Skeletal muscle cell (primary cell): ENCODE measurements at regions not wholly inside any gene's neighbourhood (a gene's known extent, or its start where the extent isn't known, plus 50 kb on each side); places are given as distances from the start of the nearest gene placed in this dataset.
A peak's percentile ranks its signal among the peaks of the same experiment; 100 is the strongest.
"Not testable (repeated sequence)": the region's sequence is repeated elsewhere in the genome, so short reads cannot be mapped to it uniquely, and the experiment has no call there.

ENCODE experiments used
- DNase-seq: peaks from one replicate; pipeline ENCODE4 v3.0.0-alpha.2; 2010; ENCODE audit warnings: low read depth
- H3K4me3 ChIP-seq: 2 replicates; pipeline ENCODE4 v1.5.1; 2011; ENCODE audit warnings: low read depth, mild to moderate bottlenecking, control low read depth, low read length, moderate library complexity

DNA sequence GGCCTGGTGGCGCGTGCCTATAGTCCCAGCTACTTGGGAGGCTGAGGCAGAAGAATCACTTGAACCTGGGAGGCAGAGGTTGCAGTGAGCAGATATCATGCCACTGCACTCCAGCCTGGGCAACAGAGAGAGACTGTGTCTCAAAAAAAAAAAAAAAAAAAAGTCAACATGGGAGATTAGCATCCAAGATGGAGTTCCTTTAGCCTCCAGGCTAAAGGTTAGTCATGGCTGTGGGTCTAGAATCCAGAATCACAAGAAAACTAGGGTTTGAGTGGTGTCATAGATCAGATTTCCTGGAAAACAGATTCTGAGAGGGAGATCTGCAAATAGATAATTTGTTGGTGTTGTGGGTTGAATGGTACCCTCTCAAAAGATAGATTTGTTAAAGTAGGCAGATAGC is 117.2 kb downstream of the CD24 start:
- not testable (repeated sequence) for H3K4me3 ChIP-seq, DNase-seq

GRCh38 chr6:106856227-106856874 is 118.2 kb downstream of the CD24 start:
- H3K4me3 ChIP-seq = no peak overlapping the region
- no peak for DNase-seq

- H3K4me3 ChIP-seq = no peak overlapping the region
- no peak for DNase-seq
These were observed 119.4 kb downstream of the CD24 start for GRCh38 chr6:106855117-106855516.

DNA sequence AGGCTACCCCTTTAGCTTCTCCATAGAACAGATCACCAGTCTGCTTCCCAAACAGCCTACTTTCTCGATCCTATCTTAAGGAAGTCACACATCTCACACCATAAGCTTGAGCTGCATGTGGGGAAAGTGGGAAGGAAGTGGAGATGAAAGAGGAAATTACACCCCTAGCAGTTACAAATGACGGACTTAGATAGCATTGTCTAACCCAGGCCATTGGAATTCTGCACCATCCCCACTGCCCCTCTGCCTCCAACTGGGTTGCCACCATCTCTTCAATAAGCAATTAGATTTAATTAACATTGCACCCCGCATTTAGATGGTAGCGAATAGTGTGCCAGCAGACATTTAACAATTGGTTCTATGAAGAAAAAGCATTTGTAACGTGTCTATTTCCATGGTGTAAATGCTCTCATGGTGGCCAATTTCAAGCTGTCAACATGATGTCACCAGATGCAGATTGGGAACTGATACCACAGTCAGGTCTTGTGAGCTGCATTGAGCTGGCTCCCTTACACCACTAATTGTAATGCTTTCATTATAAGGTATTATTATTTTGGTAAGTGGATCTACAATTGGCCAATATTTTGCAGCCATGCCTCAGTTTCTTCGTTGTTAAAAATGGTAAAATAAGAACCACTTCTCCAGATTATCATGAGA is 124.7 kb downstream of the CD24 start:
- H3K4me3 ChIP-seq = no peak overlapping the region
- no peak for DNase-seq

GRCh38 chr6:106849120-106849519 is 125.4 kb downstream of the CD24 start:
- no peak overlapping the region for H3K4me3 ChIP-seq
- DNase-seq = no peak

DNA sequence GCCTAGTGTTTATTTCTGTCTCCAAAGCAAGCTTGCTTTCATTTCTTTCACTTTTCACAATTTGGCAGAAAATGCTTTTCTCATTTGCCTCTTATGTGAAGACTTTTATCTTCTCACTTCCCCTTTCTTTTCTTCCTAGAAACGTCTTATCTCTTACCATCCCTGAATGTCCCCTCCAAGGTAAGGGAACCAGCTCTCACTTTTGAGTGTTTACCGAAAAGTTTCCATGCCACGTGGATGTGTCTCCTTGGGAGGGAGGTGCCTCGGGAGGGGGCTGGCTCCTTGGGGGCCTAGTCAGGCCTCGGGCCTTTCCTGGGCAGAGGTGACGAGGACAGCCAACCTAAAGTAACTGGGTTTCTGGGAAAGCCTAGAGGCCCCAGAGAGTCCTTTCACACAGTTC is 127.4 kb downstream of the CD24 start:
- no peak for DNase-seq
- no peak overlapping the region for H3K4me3 ChIP-seq

DNA sequence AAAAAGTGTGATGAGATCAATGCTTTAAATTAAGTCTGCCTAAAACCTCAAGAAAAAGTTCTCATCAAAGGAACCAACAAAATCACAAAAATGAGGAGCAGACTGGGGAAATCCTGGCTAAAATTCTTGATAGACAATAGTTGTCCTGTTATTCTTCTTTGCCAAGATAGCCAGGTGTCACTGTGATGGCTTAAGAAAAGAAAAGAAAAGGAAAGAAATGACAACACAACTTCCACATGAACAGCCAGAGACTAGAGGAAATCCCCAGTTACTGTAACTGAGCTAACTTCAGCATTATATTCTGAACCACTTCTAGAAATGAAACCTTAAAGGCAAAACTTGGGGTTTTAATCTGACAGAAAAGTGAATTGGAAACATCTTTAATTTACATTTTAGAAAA is 129.6 kb downstream of the CD24 start:
- no peak overlapping the region for H3K4me3 ChIP-seq
- no peak for DNase-seq

- no peak overlapping the region for H3K4me3 ChIP-seq
- DNase-seq = no peak
These were observed 141.6 kb downstream of the CD24 start for GRCh38 chr6:106832766-106833510.

DNA sequence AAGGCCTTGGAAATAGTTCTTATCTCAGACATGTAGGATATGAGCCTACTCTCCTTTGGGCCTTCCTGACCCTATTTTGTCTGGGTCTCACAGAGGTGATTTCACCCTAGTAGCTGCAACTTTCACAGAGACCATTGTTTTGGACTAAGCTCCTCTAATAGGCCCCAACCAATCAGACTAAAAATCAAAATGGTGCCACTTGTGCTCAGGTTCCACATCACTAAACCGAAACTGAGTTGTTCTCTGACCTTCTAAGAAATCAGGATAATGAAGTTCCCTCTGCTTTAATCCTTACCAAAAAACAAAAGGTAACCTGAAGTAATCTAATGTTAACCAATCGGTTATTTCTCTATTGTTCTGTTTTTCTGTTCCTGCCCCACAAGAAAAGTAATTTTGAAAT is 143.6 kb downstream of the CD24 start:
- no peak overlapping the region for H3K4me3 ChIP-seq
- no peak for DNase-seq

GRCh38 chr6:106829451-106829850 is 145.1 kb downstream of the CD24 start:
- DNase-seq = no peak
- no peak overlapping the region for H3K4me3 ChIP-seq

DNA sequence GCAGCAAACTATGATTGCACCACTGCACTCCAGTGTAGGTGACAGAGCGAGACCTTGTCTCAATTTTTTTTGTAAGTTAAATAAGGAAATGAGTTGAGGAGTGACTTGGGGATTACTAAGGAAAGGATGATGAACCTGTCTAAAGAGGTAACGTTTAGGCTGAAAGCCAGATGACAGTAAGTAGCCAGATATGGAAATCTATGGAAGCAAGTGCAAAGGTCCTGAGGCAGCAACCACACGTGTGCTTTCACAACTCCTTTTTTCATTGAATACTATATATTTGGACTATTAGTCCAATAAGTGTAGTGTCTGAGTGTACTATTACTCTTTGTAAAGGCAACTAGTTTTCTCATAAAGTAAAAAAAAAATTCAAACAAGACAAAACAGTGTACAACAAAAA is 147.4 kb downstream of the CD24 start:
- no peak overlapping the region for H3K4me3 ChIP-seq
- no peak for DNase-seq

DNA sequence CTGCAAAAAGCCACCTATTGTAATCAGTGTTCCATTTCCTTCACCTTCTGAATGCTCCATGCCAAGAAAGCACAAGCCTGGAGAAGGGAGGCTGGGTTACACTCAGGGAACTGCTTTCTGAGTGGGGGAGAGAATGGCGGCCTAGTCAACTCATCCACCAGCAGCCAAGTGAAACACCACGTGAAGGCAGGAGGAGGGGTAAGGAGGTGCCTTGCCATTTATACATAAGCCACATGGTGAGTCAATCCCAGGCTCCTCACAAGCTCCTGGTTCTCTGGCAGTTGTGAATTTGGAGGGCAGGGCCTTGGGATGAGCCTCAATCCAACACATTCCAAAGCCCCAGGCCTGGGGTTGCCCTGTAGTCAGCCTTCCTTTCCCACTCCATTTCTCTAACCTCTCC is 149.4 kb downstream of the CD24 start:
- H3K4me3 ChIP-seq = no peak overlapping the region
- DNase-seq = no peak

DNA sequence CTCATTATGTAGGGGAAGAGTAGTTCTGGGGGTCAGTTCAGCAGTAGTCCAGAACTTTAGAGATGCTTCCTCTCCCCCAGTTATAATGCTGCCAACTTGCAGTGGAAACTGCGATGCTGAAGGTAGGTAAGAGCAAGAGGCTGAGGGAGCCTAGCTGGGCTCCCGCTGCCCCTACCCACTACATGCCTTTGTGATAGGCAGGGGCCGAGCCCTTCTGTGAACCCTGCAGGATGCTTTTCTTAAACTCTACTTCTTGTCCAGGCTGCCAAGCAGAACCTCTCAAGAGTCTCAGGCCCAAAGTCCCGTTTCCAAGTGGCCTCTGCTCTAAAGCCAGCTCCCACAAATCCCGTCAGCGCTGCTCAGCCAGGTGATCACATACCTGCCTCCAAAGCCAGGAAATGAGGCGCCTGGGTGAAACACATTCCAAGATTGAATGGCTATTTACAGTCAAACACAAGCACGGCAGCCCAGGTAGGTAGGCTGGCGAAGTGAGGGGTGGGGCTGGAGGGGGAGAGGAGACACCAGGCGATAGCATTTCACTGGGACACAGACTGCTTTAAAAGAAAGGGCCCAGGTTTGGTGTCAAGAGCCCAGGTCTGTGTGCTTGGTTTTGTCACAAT is 150.7 kb downstream of the CD24 start:
- no peak for DNase-seq
- no peak overlapping the region for H3K4me3 ChIP-seq

DNA sequence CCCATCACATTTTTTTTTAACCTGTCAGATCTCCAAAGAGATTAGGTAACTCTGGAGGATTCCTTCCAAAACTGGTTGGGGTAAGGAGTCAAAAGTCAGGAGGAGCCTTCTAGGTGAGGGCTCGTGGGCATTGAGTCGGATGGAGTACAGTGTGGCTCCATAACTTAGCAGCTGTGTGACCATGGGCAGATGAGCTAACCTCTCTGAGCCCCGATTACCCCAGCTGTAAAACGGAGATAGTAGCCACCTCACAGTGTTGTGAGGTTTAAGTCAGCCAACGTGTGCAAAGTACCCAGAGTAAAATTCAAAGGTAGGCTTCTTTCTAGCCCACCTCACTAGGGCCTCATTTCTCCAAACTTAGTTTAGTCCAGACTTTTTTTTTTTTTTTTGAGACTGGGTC is 151.5 kb downstream of the CD24 start:
- no peak overlapping the region for H3K4me3 ChIP-seq
- no peak for DNase-seq

DNA sequence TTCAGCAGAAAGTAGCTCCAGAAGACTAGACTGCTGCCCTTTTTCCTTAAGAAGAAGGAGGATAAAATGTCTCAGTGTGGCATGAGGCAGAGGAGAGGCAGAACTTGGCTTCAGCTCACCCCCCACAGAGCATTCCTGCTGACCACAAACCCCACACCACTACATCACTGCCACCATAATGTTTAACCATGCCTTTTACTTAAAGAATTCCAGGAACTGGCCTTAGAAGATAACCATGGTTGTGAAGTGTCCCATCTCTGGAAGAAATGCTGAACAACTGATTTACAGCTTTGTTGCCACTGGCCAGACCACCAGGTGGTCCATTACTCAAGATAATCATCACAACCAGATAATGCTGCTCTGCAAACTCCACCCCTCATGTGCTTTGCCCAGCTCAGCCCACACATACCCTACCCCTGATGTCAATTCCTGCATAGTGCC is 154.1 kb downstream of the CD24 start:
- no peak overlapping the region for H3K4me3 ChIP-seq
- peak; percentile 33 for DNase-seq

DNA sequence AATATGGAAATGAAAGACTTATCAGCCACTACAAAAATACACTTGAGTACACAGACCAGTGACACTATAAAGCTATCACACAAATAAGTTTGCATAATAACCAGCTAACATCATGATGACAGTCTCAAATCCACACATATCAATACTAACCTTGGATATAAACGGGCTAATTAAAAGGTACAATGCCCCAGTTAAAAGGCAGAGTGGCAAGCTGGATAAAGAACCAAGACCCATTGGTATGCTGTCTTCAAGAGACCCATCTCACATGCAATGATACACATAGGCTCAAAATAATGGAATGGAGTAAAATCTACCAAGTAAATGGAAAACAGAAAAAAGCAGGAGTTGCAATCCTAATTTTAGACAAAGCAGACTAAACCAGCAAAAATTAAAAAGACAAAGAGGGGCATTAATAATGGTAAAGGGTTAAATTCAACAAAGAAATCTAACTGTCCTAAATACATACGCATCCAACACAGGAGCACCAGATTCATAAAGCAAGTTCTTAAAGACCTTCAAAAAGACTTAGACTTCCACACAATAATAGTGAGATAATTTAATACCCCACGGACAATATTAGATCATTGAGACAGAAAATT is 163.3 kb downstream of the CD24 start:
- no peak overlapping the region for H3K4me3 ChIP-seq
- no peak for DNase-seq

DNA sequence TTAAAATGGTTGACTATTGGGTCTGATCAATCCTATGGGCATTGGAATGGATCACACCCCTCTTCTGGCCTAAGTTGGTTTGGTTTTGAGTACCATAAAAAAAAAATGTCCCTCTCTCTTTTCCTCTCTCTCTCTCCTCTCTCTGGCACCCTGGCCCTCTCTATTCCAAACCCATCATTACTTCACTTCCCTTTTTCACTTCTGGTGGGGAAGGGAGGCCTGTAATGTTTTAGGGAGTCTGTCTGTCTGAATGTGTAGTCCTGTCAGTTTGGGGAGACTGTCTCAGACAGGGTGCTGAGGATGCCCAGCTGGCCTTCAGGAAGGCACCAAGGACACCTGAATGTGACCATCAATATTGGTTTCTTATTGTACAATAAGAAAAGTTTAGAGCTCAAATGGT is 165.8 kb downstream of the CD24 start:
- no peak overlapping the region for H3K4me3 ChIP-seq
- no peak for DNase-seq

DNA sequence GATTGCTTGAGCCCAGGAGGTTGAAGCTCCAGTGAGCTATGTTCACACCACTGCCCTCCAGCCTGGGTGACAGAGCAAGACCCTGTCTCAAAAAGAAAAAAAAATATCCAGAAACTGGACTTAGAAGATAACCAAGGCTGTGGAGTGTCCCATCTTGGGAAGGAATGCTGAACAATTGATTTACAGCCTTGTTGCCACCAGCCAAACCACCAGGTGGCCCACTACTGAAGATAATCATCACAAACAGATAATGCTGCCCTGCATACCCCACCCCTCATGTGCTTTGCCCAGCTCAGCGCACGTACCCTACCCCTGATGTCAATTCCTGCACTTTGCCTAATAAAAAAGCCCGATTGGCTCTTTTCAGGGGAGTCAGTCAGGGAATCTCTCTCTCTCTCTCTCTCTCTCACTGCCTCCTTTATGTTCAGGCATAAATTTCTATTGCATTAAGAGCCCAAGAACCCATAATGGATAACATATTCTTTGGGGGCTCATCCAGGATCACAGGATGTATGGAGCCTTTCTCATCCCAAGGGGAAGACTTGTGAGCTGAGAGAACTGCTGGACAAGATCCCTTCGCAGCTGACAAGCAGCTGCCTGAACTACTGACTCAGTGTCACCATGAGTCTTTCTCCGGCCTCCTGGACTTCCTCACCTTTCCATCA is 166.4 kb downstream of the CD24 start:
- H3K4me3 ChIP-seq = no peak overlapping the region
- no peak for DNase-seq

DNA sequence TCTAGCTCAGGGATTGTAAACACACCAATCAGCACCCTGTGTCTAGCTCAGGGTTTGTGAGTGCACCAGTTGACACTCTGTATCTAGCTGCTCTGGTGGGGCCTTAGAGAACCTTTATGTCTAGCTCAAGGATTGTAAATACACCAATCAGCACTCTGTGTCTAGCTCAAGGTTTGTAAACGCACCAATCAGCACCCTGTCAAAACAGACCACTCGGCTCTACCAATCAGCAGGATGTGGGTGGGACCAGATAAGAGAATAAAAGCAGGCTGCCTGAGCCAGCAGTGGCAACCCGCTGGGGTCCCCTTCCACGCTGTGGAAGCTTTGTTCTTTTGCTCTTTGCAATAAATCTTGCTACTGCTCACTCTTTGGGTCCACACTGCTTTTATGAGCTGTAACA is 168.3 kb downstream of the CD24 start:
- not testable (repeated sequence) for H3K4me3 ChIP-seq, DNase-seq
